Suprapubic skin (tissue), 3 donors: ENCODE measurements at regions not wholly inside any gene's neighbourhood (a gene's known extent, or its start where the extent isn't known, plus 50 kb on each side); places are given as distances from the start of the nearest gene placed in this dataset.

ENCODE experiments used
- CTCF ChIP-seq, 2 donors: fragments of 200-600 bp in 1 of 2; fragments of 450-650 bp in 1 of 2; sonication (generic) in 1 of 2; IDR thresholded peaks; one replicate each; pipeline ENCODE4 v1.5.1; 2016 to 2019; ENCODE audit warnings: antibody characterized with exemption in 2 of 2, mild to moderate bottlenecking in 1 of 2, moderate library complexity in 1 of 2
- POLR2A ChIP-seq, 2 donors: fragments of 450-650 bp; IDR thresholded peaks; one replicate each; pipeline ENCODE4 v1.6.1; 2017; ENCODE audit warnings: antibody characterized with exemption in 2 of 2, mild to moderate bottlenecking in 2 of 2, moderate library complexity in 2 of 2

- TF ChIP-seq CTCF (IDR thresholded peaks at IDR 0.05) (no peak), POLR2A (IDR thresholded peaks at IDR 0.05) (no peak)
These were observed 193.7 kb upstream of the FRMD6 start for GRCh38 chr14:51457843-51458562.
